ENCODE measurements at regions not wholly inside any gene's neighbourhood (a gene's known extent, or its start where the extent isn't known, plus 50 kb on each side); places are given as distances from the start of the nearest gene placed in this dataset.

GRCh38 chr7:116425647-116426209, 73.8 kb upstream of the CAV2 start:
- no peak for DNase-seq

GRCh38 chr7:116426428-116427156, 72.9 kb upstream of the CAV2 start:
- no peak for DNase-seq

- no peak for DNase-seq
Measured at GRCh38 chr7:116429986-116430619, 69.4 kb upstream of the CAV2 start.

- no peak for DNase-seq
Measured at GRCh38 chr7:116431787-116432526, 67.6 kb upstream of the CAV2 start.

- no peak for DNase-seq
Measured at GRCh38 chr7:116432527-116432916, 67.0 kb upstream of the CAV2 start.

- DNase-seq, result no peak
Measured at GRCh38 chr7:116433246-116433645, 66.3 kb upstream of the CAV2 start.

GRCh38 chr7:116434820-116435341, 64.7 kb upstream of the CAV2 start:
- DNase-seq, result no peak

GRCh38 chr7:116436305-116436826, 63.2 kb upstream of the CAV2 start:
- DNase-seq, result no peak

GRCh38 chr7:116438267-116438666, 61.3 kb upstream of the CAV2 start:
- DNase-seq, result no peak

- DNase-seq, result no peak
Measured at GRCh38 chr7:116439005-116439404, 60.5 kb upstream of the CAV2 start.

GRCh38 chr7:116439841-116440549, 59.5 kb upstream of the CAV2 start:
- no peak for DNase-seq

- DNase-seq, result no peak
Measured at GRCh38 chr7:116441534-116441933, 58.0 kb upstream of the CAV2 start.

GRCh38 chr7:116443101-116443523, 56.4 kb upstream of the CAV2 start:
- no peak for DNase-seq

GRCh38 chr7:116443646-116444045, 55.9 kb upstream of the CAV2 start:
- no peak for DNase-seq

- DNase-seq, result no peak
Measured at GRCh38 chr7:116445447-116446211, 53.9 kb upstream of the CAV2 start.

- DNase-seq, result no peak
Measured at GRCh38 chr7:116446212-116446855, 53.2 kb upstream of the CAV2 start.

- no peak for DNase-seq
Measured at GRCh38 chr7:116447436-116447835, 52.1 kb upstream of the CAV2 start.

GRCh38 chr7:116447966-116448839, 51.3 kb upstream of the CAV2 start:
- DNase-seq, result no peak

GRCh38 chr7:116449441-116449840, 50.1 kb upstream of the CAV2 start:
- DNase-seq, result no peak
